Middle frontal gyrus (tissue), 1 donor: ENCODE measurements at regions not wholly inside any gene's neighbourhood (a gene's known extent, or its start where the extent isn't known, plus 50 kb on each side); places are given as distances from the start of the nearest gene placed in this dataset.

Experiments used
- DNase-seq: peaks from one replicate; pipeline ENCODE4 v3.0.0-alpha.2; 2015; ENCODE audit warnings: low spot score; ENCODE audit errors: extremely low spot score

DNA sequence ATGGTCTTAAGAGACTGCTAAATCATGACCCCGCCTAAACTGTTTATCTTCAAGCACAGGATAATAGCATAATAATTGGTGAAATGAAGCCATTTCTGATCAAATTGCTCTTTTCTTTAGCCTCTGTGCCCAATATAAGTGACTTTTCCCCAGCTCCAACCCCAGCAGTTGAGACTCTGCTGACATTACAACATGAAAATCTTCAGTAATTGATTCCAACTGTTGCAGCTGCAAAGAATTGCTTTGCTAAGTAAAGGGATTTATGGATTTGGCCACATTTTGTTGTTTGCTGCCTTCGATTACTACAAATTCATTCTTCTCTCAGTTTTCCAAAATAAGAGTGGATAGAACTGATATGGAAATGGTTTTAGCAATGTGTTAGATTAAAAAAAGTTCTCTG, 576.7 kb upstream of the LRRC4C start:
- DNase-seq, result no peak

DNA sequence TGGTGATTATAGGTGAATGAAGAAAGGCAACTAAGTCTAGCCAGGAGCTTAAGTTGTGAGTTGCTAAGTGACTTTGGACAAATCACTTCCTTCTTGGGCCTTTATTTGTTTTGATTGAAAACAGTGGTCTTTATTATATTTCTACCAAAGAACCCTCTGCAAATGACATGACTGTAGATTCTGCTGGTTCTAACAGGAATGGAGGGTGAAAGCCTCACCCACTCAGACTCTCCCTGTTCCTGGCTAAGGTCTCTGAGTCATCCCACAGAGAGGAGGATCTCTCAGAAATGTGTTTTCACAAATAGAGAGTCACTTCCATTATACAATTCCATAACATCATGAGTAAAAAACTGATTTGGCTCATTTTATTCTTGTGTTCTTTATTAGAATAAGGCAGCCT, 583.9 kb upstream of the LRRC4C start:
- DNase-seq, result no peak

DNA sequence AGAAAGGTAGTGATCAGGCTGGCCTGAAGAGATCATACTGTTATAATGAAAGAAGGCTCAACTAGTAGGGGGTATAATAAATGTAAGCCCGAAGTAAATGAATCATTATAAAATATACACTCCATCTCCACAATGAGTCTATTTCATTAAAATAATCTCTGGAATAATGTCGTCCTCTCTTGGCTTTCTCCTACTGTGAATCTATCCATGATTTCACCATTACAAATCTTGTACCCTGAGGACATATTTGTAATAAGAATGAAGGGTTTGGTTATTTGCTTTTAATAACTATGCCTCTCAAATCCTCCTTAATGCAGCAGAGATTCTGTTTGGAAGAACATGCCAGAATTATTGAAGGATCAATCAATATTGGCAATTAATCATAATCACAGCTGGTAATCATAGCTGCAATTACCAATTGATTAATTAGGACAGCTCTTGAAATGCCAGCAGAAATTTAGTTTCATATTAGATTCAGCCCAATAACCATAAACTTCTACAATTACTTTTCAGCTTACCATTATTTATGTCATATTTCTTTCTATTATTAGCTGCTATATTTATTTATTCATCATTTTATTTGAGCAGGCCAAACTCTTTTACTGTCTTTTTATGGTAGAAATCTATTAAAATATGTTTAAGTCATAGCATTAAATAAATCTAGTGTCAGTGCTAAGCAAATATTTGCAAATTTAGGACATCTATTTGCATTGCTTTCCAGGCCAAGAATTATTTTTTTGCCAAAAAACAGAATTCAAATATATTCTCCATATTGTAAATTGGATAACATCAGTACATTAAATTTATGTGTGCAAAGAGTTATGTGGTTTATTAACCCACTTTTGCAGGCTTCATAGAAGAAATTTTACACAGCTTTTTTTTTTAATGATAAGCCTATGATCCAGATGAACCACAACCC, 588.4 kb upstream of the LRRC4C start:
- DNase-seq, result no peak

DNA sequence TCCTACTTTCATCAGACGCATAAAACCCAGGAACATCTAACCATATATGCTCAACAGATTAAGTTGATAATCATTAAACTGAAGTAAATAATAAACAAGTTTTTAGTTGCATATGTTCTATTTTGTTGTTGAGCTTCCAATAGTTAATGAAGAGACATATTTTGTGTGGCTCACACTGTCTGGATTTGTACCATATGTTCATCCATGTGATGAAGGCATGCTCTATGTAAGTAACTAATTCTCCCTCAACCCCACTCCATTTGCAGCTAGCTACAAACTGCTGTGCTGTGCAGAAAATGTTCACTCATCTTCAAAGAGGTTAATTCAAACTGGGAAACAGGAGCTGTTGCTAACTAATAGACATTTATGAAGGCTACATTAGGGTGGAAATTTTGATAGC, 589.7 kb upstream of the LRRC4C start:
- DNase-seq, result no peak

DNA sequence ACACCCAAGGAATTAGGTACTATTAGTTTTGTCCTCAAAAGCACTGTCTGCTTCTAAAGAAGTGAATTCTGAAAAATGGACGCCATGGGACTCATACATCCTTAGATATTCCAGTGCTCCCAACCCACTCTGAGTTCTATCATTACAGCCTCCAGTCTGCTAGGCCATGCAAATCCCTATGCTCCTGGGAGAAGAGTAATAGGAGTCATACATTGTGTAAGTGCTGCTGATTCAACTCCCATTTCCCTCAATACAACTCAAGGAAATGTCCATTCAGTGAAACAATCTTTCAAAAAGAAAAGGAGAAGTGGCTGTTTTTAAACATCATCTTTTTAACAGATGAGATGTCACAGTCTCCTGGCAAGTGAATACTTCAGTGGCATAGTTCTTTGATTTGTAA, 590.2 kb upstream of the LRRC4C start:
- DNase-seq, result no peak

DNA sequence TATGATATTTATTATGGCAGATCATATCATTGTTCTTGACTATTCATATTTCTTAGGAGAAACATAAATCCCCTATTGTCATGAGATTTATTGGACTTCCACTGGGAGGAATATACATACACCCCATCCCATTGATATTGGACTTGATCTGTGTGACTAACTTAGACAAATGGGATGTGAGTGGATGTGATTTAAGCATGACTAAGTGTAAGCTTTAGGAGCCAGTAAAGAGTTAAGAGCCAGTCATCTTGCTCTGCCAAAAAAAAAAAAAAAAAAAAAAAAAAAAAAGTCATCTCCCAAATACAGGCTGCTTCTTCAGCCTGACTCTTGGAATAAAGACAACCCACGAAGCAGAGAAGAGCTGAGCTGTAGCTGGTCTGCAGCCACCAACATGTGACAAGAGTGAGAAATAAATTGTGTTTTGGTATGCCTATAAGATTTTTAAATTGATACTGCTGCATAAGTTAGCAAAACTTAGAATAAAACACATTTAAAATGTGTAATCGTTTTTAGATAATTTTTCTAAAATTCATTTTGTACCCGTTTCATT, 595.0 kb upstream of the LRRC4C start:
- DNase-seq, result no peak

DNA sequence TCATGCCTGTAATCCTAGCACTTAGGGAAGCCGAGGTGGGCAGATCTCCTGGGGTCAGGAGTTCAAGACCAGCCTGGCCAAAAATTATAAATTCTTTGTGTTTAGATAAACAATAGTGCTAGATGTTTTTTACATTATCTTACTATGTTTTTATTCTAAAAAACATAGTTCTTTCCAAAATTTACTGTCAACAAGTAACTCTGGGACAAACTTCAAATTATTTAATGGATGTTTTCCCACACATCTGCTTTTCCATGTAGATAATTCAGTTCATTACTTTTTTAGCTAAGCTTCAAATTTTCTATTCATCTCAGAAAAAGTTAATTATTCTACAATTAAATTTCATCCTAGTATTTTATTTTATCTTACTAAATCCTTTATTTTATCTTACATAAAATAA, 596.2 kb upstream of the LRRC4C start:
- DNase-seq, result no peak

DNA sequence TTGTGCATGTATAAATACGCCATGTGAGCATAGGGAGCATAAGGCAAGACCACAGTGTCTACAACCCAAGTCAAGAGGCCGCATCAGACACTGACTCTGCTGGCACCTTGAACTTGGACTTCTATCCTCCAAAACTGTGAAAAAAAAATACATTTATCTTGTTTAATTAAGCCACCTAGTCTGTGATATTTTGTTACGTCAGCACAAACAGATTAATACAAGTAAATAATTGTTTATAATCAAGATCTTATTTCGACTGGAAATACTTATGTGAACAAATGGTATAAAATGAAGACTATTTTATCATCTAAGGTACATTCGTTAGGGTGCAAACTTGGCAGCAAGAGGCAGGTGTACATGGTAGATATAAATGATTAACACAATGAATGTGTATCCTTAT, 599.3 kb upstream of the LRRC4C start:
- DNase-seq, result no peak

DNA sequence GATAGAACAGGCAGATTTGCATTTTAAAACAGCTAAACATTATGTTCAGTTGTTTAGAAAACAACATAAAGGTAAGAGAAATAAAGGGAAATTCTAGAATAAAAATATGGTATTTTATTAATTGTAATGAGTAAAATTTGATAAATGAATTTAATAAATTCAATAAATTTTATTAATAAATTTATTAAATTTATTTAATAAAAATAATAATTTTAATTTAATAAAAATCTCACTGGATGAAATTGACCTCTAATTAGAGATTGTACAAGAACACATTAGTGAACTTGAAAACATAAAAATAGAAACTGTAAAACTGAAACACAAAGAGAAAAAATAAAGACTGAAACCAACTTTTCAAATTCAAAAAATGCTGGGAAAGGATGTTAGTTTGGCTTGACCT, 605.7 kb upstream of the LRRC4C start:
- DNase-seq, result no peak

DNA sequence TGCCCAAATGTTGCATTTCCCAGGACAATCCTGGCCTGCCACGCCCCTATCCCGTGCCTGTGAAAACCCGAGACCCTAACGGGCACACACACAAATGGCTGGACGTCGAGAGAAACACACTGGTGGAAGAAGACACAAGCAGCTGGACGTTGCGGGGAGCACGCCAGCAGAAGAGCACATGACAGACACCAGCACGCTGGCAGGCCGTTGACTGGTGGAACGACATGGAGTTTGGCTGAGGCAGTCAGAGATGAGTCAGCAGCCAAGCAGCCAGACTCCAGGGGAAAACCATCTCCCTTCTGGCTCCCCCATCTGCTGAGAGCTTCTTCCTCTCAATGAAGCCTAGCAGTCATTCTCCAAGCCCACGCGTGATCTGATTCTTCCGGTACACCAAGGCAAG, 606.7 kb upstream of the LRRC4C start:
- DNase-seq, result no peak

DNA sequence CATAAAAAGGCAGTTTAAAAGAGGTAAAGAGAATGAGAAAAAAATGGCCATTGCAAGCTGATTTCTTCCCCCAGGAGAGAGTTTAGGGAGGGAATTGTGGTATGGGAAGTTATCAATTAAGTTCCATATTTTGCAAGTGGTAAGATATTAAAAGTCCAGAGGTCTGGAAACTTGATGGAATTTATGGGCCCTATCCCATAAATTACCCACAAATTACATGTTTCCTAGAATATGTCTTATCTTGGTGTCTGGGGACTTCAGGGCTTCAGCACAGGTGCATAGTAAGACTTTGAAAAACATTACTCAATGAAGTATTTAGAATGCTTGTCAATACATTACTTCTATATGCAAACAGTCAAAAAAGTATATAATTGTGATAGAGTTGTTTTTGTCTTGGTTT, 614.9 kb upstream of the LRRC4C start:
- DNase-seq, result no peak

DNA sequence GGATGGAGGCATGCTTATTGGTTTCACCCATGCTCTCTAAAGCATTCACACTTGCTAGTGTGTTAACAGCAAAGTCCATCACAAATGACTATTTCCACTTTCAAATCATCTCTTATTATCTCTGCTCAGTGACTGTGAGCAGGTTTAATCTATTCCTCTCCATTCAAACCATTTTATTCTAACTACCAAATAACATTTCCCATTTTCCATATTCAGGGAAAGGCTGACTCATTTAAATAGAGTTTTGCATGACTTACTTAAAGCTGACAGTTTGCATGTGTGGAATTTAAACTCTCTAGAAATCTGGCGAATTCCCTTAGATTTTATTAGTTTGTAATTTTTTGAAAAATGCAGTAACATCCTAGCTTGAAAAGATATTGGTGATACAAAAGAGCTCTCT, 615.7 kb upstream of the LRRC4C start:
- no peak for DNase-seq

DNA sequence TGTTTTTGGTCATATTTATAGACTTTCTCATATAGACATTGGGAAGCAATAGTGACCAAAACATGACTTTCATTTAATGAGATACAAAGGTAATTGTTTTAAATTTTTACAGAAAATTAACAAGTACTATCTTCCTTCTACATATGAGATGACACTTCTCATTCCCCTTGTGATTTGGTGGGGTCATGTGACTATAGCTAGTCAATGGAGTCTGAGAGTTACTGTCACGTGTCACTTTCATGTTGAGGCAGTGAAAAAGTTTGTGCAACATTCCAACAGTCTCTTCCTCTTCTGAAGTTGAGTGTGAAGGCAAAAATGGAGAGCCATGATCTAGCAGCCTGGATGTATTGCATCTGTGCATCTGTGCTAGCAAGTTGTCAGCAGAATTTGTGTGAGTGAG, 618.3 kb upstream of the LRRC4C start:
- DNase-seq, result no peak

DNA sequence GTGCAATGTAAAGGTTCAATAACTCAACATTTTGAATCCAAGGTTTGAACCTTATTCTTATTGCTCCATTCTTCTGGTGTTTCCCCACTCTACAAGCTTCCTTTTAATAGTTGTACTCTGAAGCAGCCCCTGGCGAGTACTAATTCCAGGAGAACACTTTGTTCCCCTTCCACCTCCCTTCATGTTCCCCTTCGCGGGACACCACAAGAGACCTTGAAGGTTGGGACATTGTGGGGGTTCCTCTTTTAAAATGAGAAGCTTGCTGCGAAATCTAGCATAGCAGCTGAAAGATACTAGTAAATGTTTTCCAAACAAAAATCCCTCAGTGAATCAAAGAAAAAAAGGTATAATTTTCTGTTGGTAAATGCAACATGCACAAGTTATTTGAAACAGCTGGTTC, 626.3 kb upstream of the LRRC4C start:
- no peak for DNase-seq

DNA sequence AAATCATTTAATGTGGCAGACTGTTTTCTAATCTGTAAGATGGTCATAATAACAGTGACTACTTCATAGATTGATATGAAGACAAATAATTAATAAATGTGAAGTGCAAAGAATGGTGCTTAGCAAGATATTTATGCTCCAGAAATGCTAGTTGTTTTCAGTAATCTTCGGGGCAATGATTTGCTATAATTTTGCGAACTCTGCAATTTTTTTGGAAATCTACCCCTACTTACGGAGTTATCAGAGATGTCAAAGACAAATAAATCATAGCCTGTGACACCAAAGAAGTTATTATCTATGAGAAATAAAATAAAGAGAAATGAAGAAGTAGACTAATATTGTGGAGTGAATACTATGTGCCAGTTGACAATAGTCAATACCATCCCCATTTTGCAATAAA, 634.1 kb upstream of the LRRC4C start:
- no peak for DNase-seq

DNA sequence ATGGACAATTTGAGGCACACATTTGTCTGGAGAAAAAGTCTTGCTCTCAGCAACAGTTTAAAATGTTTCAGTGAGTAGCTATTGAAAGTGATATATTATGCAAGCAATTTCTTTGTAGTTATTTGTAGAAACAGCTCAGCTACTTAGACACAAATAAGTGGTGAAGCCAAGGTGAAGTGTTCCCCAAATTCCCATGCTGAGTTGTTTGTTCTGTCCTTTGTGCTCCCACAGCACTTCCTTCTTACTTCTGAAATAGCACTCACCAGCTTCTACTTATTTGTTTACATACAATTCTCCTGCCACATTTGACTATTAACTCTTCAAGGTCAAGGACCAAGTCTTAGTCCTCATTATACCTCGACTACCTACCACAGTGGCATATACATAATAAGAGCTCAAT, 638.6 kb upstream of the LRRC4C start:
- DNase-seq, result no peak

DNA sequence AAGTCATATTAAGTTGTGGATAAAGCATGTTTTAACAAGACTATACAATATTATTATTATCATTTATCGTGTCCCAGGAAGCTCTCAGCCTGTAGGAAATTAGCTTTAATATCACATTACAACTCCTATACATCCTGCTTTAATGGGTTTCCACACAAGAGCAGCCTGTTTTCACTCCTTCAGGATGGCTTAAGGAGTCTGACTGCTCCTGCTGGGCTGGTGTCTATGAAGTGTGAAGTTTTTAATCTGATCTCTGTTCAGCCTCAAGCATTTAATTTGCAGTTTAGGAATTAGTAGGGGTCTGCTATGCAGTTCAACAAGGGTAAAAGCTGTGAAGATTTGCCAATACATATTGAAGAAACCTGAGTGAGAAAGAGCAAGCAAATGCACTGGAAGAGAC, 653.4 kb upstream of the LRRC4C start:
- no peak for DNase-seq

DNA sequence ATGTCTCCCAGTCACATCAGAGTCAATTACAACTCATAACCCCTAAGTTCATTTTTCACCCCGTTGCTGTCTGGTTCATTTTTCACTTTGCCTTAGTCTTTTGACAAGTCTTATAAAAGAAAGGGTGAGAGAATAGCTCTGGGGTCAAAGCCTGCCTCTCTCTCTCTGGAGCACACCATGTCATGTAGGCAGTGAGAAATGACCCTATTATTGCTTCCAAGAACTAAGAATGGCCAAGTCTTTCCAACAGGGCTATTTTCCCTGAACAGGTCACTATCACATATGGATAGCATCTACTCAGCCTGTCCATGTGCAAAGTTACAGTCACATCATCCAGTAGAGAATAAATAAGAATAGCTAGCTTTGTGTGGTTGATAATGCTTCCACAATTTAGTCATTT, 655.5 kb upstream of the LRRC4C start:
- no peak for DNase-seq

DNA sequence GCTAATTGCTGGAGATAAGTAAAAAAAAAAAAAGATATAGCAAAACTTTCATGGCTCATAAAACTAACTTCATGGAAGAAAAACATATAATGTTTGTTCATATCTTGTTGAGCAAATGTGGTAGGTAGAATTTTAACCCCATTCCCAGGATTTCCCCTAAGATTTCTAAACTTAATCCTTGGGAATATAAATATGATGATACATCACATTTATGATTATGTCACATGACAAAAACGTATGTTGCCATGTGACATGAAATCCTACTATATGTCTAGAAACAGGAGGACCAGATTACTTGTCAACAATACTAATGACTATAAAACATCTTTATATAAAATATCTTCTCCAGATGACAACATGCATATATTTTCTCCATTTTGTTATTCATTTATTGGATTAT, 679.0 kb upstream of the LRRC4C start:
- no peak for DNase-seq

DNA sequence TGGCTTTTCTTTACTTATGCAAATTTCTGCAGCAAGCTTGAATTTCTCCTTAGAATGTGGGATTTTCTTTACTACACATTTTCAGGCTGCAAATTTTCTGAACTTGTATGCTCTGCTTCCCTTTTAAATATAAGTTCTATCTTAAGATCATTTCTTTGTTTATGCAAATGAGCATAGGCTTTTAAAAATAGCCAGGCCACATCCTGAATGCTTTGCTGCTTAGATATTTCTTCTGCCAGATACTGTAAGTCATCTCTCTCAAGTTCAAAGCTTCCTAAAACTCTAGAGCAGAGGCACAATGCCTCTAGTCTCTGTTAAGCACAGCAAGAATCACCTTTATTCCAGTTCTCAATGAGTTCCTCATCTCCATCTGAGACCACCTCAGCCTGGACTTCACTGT, 685.9 kb upstream of the LRRC4C start:
- no peak for DNase-seq

DNA sequence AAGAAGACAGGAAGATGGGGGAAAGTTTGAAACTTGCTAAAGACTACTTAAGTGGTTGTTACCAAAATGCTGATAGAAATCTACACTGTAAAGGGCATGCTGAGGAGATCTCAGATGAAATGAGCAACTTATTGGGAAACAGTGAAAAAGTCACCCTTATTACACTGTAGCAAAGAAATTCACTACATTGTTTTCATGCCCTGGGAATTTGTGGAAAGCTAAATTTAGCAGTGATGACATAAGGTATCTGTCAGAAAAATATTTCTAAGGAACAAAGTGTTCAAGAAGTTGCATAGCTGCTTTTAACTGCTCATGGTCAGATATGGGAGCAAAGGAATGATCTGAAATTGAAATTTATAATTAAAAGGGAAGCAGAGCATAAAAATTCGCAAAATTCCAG, 702.4 kb upstream of the LRRC4C start:
- DNase-seq, result no peak

DNA sequence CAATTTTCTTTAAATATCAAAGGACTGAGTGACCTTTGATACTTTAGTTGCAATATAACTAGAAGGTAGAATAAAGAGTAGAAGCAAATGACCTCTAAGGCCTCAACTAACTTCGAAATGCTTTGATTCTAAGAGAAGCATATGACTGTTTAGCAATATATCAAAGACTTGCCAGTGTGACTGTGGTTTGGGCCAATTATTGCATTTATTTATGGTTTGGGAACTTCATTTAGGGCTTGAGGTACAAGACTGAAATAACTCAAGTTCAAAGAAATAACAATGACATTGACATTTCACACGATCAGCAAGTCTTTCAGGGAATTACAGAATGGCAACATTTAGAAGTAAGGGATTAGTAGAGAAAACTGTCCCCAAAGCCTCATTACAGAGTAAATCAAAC, 709.7 kb upstream of the LRRC4C start:
- no peak for DNase-seq

DNA sequence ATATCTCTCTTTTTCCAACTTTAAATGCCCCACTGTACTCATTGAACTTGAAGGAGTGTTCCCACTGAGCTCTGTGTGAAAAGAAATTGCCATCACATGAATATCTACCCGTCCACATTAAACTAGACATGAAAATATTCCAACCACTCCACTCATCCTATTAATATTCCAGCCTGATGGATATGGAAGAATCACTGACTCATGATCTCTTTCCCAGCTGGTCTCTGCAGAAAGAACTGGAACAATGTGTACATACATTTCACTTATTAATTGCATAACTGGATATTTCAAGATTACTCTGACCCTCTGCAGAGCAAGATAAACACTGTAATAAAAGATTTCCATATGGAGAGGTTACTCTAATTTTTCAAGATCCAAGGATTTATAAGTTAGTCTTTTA, 711.1 kb upstream of the LRRC4C start:
- no peak for DNase-seq
